ENCODE measurements at regions not wholly inside any gene's neighbourhood (a gene's known extent, or its start where the extent isn't known, plus 50 kb on each side); places are given as distances from the start of the nearest gene placed in this dataset.

DNA sequence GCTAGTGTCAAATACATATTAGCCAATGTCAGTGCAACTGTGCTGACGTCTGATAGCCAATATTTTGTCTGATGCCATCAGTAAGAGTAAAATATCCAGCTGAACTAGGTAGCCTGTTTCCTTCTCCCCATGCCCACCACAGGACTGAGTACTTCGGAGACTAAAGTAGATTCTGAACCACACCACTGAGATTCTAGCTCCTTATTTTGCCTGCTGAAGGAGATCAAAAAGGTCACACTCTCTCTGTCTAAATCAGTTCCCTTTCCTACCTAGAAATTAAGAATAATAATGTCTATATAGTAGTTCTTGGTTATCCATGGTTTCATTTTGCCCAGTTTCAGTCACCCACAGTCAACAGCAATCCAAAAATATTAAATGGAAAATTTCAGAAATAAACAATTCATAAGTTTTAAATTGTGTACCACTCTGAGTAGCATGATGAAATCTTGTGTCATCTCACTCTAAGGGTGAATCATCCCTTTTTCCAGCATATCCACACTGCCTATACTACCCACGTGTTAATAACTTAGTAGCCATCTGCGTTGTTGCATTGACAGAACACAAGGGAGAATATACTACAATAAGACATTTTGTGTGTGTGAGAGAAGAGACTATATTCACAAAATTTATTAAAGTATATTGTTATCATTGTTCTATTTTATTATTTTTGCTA lies 1043.3 kb upstream of the PIK3C3 start:
- TF ChIP-seq, protein P1, sequence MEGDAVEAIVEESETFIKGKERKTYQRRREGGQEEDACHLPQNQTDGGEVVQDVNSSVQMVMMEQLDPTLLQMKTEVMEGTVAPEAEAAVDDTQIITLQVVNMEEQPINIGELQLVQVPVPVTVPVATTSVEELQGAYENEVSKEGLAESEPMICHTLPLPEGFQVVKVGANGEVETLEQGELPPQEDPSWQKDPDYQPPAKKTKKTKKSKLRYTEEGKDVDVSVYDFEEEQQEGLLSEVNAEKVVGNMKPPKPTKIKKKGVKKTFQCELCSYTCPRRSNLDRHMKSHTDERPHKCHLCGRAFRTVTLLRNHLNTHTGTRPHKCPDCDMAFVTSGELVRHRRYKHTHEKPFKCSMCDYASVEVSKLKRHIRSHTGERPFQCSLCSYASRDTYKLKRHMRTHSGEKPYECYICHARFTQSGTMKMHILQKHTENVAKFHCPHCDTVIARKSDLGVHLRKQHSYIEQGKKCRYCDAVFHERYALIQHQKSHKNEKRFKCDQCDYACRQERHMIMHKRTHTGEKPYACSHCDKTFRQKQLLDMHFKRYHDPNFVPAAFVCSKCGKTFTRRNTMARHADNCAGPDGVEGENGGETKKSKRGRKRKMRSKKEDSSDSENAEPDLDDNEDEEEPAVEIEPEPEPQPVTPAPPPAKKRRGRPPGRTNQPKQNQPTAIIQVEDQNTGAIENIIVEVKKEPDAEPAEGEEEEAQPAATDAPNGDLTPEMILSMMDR (IDR thresholded peaks at IDR 0.05), result no peak
- no peak for TF ChIP-seq POLR2A (IDR thresholded peaks at IDR 0.05)
- Histone ChIP-seq H3K9me3 (no peaks in the 10 kb centered on the region), H3K27me3 (no peaks in the 10 kb centered on the region), H3K27ac (no peak overlapping the region), H3K4me3 (no peak overlapping the region), H3K36me3 (ENCODE audit: low read depth, missing control alignments) (no peaks in the 10 kb centered on the region), H3K4me1 (no peaks in the 10 kb centered on the region)
- 89% methylated on average over 4 of the region's 4 CpGs for WGBS, 2 donors
- no peak for DNase-seq
- intact Hi-C loops (cut with DNase I; ENCODE audit: low total_unique reads), result no loop called here

DNA sequence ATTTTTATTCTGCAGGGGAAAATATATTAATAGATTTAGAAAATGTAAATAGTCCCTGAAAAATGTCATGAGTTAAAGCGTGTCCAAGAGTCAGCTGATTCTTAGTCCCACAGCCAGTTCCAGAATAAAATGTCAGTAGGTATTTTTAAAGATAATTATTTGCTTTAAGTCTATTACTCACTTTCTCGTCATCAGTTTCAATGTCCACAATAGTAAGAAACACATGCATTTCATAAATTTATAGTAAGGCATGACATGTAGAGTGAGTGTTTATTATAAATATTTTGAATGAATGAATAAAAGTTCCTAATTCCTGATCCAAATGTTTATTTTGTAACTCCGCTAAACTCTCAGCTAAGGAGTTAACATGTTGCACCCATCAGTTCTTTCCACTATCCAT lies 1044.0 kb upstream of the PIK3C3 start:
- intact Hi-C loops (cut with DNase I; ENCODE audit: low total_unique reads), result no loop called here
- TF ChIP-seq POLR2A (IDR thresholded peaks at IDR 0.05), result no peak
- TF ChIP-seq, protein P1 (IDR thresholded peaks at IDR 0.05), result no peak
- WGBS, 2 donors, result 82 to 93% methylated on average over 3 of the region's 3 CpGs
- Histone ChIP-seq H3K9me3 (no peaks in the 10 kb centered on the region), H3K4me1 (no peaks in the 10 kb centered on the region), H3K36me3 (ENCODE audit: low read depth, missing control alignments) (no peaks in the 10 kb centered on the region), H3K27ac (no peak overlapping the region), H3K27me3 (no peaks in the 10 kb centered on the region), H3K4me3 (no peak overlapping the region)
- DNase-seq, result no peak

DNA sequence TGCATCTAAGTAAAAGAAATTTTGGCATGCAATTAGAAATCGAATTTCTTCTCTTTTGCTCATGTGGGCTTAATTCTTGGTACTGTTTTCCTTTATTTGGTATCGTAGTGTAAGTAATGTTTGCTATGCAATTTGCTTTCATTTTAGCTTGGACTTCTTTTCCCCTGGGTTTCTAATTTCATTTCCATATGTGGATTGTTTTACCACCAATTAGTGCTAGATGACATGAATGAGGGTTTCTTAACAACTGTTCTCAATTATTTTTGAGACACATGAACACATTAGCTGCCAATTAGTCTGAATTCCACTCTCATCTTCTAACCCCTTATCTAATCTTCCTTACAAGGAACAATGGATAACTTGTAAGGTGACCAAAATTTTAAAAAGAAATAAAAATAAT lies 1047.2 kb upstream of the PIK3C3 start:
- Histone ChIP-seq H3K9me3 (no peaks in the 10 kb centered on the region), H3K27me3 (no peaks in the 10 kb centered on the region), H3K36me3 (ENCODE audit: low read depth, missing control alignments) (no peaks in the 10 kb centered on the region), H3K4me3 (no peak overlapping the region), H3K4me1 (no peaks in the 10 kb centered on the region), H3K27ac (no peak overlapping the region)
- TF ChIP-seq, protein P1 (IDR thresholded peaks at IDR 0.05), result no peak
- TF ChIP-seq POLR2A (IDR thresholded peaks at IDR 0.05), result no peak
- 42 to 58% methylated on average over 2 of the region's 2 CpGs for WGBS, 2 donors
- intact Hi-C loops (cut with DNase I; ENCODE audit: low total_unique reads), result no loop called here
- DNase-seq, result no peak

DNA sequence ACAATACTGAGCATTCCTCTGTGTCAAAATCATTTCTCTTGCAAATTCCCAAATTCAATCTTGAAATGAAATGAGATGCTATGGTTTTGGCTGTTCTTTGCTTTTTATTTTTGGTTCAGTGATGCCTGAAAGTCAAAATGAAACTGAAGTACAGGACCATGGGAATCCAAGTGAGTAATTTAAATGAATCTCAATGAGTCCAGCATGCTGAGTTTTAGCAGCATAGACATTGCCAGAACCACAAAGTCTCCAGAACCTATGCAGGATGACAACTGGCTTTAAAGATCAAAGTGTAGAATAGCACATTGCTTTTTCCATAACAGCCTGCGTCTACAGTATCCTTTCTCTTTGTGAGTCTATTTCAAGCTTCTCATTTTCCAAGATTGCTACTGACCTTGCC lies 1050.7 kb upstream of the PIK3C3 start:
- no peaks in the 10 kb centered on the region for H3K4me1 ChIP-seq
- no peaks in the 10 kb centered on the region for H3K27me3 ChIP-seq
- no peak overlapping the region for H3K4me3 ChIP-seq
- no peak for DNase-seq
- WGBS, 2 donors, result 0 to 32% methylated on average over 1 of the region's 1 CpG
- TF ChIP-seq POLR2A (IDR thresholded peaks at IDR 0.05), result no peak
- TF ChIP-seq, protein P1 (IDR thresholded peaks at IDR 0.05), result no peak
- H3K9me3 ChIP-seq, result no peaks in the 10 kb centered on the region
- intact Hi-C loops (cut with DNase I; ENCODE audit: low total_unique reads), result no loop called here
- no peaks in the 10 kb centered on the region for H3K36me3 ChIP-seq (ENCODE audit: low read depth, missing control alignments)
- no peak overlapping the region for H3K27ac ChIP-seq

DNA sequence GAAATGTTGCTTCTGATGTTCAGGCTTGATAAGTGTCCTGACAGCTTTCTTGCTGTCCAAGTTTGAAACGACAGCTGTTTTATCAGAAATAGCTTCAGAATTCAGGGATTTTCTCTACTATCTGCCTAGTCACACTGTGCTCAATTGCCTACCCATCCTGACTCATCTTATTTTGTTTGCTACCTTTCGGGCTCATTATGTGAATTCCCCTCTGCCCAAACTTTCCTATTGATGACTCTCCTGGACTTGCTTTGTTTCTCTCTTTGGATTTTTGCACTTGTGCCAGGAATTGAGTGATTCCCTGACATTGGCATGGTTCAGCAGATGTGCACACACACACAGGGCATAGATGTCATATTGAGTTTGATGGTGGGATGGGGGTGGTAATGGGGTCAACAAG lies 1052.6 kb upstream of the PIK3C3 start:
- no peak for DNase-seq
- no peaks in the 10 kb centered on the region for H3K27me3 ChIP-seq
- no peaks in the 10 kb centered on the region for H3K36me3 ChIP-seq (ENCODE audit: low read depth, missing control alignments)
- intact Hi-C loops (cut with DNase I; ENCODE audit: low total_unique reads), result no loop called here
- 44 to 74% methylated on average over 2 of the region's 2 CpGs for WGBS, 2 donors
- TF ChIP-seq, protein P1 (IDR thresholded peaks at IDR 0.05), result no peak
- TF ChIP-seq POLR2A (IDR thresholded peaks at IDR 0.05), result no peak
- H3K4me1 ChIP-seq, result no peaks in the 10 kb centered on the region
- H3K9me3 ChIP-seq, result no peaks in the 10 kb centered on the region
- no peak overlapping the region for H3K4me3 ChIP-seq
- no peak overlapping the region for H3K27ac ChIP-seq

Measured in testis (tissue), 2 donors.